GM19372 (cell line): ENCODE measurements at regions not wholly inside any gene's neighbourhood (a gene's known extent, or its start where the extent isn't known, plus 50 kb on each side); places are given as distances from the start of the nearest gene placed in this dataset.

Experiments used
- ATAC-seq: cut with Tn5 transposase; IDR thresholded peaks from one replicate; pipeline ENCODE4 v1.9.1; 2021; ENCODE audit warnings: mild to moderate bottlenecking, low read depth, moderate library complexity; ENCODE audit not compliant: unreplicated experiment

- no peak for ATAC-seq
These were observed 193.5 kb upstream of the SNX19 start for GRCh38 chr11:131109790-131110189.

- ATAC-seq = no peak
These were observed 195.5 kb upstream of the SNX19 start for GRCh38 chr11:131111775-131112174.

DNA sequence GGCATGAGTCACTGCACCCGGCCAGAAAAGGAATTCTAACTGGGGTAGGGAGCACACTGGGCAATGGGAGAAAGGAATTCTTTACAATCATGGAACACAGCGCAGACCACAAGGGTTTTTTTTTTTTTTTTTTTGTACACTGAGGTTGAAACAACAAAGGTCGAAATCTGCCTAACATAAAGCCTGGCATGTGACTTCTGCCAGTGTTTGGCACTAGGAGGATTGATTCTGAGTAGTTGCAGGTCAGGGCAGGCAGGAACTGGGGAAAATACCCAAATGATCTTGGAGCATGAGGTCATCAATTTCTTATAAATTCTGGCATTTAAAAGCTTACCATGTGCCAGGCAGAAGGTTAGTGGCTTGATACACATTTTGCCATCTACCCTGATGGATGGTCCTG, 202.0 kb upstream of the SNX19 start:
- ATAC-seq = no peak

DNA sequence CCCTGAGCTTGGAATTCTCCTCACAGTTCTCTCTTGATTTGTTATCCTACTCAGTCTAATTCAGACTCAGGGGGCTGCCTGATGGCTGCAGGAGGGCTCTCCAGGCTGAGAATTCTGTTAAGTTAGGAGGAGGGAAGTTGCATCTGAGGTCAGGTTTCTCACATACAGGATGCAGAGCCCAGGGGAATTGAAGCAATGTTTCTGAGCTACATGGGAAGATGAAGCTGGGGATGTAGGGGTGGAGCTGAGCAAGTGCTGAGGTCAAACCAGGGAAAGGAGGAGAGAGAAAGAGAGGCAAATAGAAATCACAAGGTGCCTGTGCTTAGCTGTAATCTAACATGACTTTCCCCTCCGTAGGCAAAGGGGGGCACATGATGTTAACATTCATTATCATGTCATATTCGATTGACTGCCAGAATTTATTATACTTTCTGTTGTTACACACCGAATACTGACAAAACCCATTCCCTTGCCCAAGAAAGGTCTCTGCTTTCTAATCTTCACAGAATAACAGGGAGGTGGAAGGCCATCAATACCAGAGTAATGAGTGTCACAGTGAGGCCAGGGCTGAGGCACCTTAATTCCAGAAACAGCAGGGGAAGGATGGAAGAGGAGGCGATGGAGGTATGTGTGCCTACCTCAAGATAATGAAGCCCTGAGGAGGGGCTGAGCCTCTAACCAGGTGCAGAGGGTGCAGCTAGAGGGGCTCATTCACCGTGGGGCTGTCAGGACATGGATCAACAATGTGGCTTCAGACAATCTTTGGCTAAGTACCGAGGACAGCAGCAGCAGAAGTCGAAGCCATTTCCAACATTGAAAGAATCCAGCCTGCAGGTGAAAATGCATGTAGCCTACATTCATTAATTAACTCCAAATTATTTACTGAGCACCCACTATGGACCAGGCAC, 205.4 kb upstream of the SNX19 start:
- ATAC-seq = no peak

GRCh38 chr11:131122448-131122847, 206.2 kb upstream of the SNX19 start:
- ATAC-seq = no peak

GRCh38 chr11:131129474-131129873, 213.2 kb upstream of the SNX19 start:
- no peak for ATAC-seq

- ATAC-seq = no peak
These were observed 219.3 kb upstream of the SNX19 start for GRCh38 chr11:131135611-131136010.

DNA sequence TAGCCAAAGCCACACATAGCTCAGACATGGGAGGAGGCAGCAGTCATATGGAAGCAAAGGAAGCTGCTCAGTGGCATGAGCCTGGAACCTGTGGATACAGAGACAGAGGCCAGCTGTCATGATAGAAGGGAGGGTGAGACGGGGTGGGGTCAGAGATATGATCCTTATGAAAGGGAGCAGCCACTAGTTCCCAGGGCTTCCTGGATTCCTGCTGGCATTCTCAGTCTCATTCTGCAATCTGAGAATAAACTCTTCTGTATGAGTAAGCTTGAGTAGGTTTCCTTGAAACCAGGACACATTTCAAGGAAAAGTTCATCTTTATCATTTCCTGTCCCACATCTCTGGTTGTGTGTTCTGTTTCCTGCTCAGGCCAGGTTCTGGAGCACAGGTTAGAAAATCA, 220.2 kb upstream of the SNX19 start:
- ATAC-seq = no peak

DNA sequence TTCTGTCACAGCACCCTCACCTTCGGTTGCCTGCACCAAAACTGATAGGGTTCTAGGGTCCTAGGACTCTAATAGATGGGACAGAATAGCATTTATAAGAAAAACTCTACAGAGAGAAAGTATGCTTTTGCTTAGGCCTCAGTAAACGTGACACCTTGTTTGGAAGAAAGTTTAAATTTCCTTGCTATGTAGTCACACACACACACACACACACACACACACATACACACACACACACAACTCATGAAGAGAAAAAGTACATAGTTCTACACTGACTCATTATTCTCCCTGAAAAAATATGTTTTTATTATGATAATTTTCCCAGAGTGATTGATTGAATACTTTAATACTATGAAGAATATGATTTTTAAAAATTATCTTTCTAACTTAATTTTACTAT, 220.8 kb upstream of the SNX19 start:
- ATAC-seq = no peak

- no peak for ATAC-seq
These were observed 222.5 kb upstream of the SNX19 start for GRCh38 chr11:131138731-131139130.

- no peak for ATAC-seq
These were observed 224.6 kb upstream of the NTM start for GRCh38 chr11:131145791-131146190.

- no peak for ATAC-seq
These were observed 223.5 kb upstream of the NTM start for GRCh38 chr11:131146827-131147490.

- no peak for ATAC-seq
These were observed 216.1 kb upstream of the NTM start for GRCh38 chr11:131154351-131154750.

- no peak for ATAC-seq
These were observed 212.7 kb upstream of the NTM start for GRCh38 chr11:131157678-131158077.

DNA sequence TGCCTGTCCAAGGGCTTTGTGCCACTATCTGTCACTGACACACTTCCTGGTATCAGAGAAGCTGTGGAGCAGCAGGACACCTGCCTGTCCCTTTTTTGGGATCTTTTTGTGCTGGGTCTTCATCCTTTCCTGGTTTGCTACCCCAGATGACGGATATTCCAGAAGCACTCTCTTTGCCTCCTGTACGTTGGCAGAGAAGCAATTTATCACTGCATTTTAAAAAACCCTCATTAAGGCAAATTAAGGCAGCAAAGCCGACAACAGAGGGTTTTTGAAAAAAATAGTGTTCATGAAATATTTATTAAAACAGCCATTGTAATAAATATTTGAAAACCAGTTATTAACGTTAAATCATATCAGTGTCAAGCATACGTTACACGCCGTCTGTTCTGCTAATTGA, 209.6 kb upstream of the NTM start:
- ATAC-seq = no peak

DNA sequence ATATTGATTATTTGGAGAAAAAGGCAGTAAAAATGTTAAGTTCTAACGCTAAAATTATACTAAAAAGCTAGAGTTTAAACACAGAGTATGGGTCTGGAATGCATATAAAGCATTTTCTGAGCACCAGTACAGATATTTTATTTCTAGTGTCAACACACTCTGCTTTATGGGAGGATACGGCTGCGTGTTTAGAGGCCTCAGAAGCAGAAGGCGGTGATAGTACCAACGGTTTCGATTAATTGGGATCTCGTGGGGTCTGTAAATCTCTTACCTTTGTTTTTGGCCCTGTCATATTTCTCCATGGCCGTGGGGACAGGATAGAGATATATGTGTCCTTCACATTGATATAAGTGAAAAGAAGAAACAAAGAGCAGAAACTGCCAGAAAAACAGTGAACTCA, 206.8 kb upstream of the NTM start:
- ATAC-seq = no peak

DNA sequence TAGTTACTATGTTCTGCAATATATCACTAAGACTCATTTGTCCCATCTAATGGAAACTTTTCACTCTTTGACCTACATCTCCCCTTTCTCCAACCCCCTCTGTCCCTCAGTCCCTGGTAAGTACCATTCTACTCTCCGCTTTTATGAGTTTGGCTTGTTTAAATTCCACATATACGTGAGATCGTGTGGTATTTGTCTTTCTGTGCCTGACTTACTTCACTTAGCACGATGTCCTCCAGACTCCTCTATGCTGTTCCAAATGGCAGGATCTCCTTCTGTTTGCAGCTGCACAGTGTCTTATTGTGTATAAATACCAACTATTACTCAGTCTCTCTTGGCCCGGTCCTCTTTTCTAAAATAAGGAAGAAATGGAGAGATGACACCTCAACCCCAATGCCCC, 205.4 kb upstream of the NTM start:
- ATAC-seq = no peak

DNA sequence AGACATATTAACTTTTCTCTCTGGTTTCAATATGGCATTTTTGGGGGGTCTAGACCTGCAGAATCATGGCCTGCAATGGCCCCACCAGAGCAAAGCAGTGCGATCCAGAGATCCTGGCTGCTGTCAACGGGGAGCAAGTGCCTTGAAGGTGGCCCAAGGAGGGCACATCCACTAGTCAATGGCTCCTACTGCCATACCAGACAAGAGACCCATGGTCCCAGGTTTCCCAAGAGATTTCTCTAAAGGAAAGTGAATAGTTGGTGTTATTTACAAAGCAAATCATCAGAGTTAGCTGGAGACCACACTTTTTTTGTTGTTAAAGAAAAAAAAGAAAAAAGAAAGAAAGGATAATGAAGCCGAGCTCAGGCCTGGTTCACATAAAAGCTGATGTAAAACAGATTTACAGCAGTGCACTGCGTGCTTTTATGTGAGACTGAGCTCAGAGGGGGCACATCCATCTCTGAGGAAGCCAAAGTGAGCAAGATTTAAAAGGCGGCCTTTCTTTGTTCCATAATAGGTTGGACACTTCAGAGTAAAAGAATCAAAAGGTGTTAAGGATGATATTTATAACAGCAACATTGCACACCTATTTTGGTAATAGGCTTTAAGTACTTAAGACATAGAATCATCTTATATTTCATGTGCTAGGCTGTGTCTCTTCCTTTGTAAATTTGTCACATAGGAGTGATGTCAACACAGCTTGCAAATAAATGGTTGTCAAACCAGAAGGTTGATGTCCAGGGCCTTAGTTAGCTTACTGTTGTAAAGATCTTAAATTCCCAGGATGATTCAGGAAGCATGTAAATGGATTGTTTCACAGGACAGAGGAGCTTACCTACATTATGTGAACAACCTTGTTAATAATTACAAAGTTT, 201.3 kb upstream of the NTM start:
- ATAC-seq = no peak

GRCh38 chr11:131172011-131172410, 198.4 kb upstream of the NTM start:
- no peak for ATAC-seq

DNA sequence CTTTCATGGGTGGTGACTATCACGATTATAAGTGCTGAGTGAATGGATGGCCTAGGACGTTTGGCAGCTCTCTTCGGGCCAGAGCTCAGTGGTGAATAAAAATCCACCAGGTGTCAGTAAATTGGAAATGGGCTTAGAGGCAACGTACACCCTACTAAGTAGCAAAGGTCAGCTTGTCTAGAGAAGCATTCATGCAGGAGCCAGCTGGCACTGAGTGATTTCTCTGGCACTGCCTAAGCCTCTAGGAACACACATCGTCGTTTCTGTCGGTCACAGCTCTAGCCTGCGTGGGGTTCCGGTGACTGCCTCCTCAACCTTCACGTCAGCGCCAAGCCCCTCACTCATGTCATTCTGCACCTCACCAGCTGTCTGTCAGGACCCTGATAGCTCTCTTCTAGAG, 192.4 kb upstream of the NTM start:
- no peak for ATAC-seq

GRCh38 chr11:131178596-131178995, 191.8 kb upstream of the NTM start:
- no peak for ATAC-seq
